GM12891 (cell line): ENCODE measurements at regions not wholly inside any gene's neighbourhood (a gene's known extent, or its start where the extent isn't known, plus 50 kb on each side); places are given as distances from the start of the nearest gene placed in this dataset.
"Not testable (repeated sequence)": the region's sequence is repeated elsewhere in the genome, so short reads cannot be mapped to it uniquely, and the experiment has no call there.

Experiments used
- DNase-seq: peaks from one replicate; pipeline ENCODE4 v3.0.0; 2011; ENCODE audit warnings: low spot score; ENCODE audit not compliant: insufficient read length
- FAIRE-seq: peaks from 2 replicates; lab custom pipeline; 2011; peaks lifted over from hg19 to GRCh38; lab: Jason Lieb, UNC
- PAX5 ChIP-seq: IDR thresholded peaks from 2 replicates; pipeline ENCODE4 v1.6.1; 2011; ENCODE audit warnings: low read length, moderate library complexity, mild to moderate bottlenecking; ENCODE audit not compliant: insufficient read depth, severe bottlenecking
- POLR2A ChIP-seq: IDR thresholded peaks from 2 replicates; pipeline ENCODE4 v1.6.1; 2011; ENCODE audit warnings: low read depth, low read length, control low read depth
- POLR2AphosphoS5 ChIP-seq: IDR thresholded peaks from 2 replicates; pipeline ENCODE4 v1.6.1; 2011; ENCODE audit warnings: low read depth, low read length, control low read depth
- POU2F2 ChIP-seq: IDR thresholded peaks from 2 replicates; pipeline ENCODE4 v1.6.1; 2011; ENCODE audit warnings: low read depth, mild to moderate bottlenecking, control low read depth, low read length, moderate library complexity
- SPI1 ChIP-seq: IDR thresholded peaks from 2 replicates; pipeline ENCODE4 v1.6.1; 2011; ENCODE audit warnings: low read depth, low read length, control low read depth
- TAF1 ChIP-seq: IDR thresholded peaks from 2 replicates; pipeline ENCODE4 v1.6.1; 2011; ENCODE audit warnings: low read depth, low read length, control low read depth

- FAIRE-seq: no peak
- TF ChIP-seq POLR2A (no peak), PAX5 (no peak), TAF1 (no peak), POLR2AphosphoS5 (no peak), POU2F2 (no peak), SPI1 (no peak)
- no peak for DNase-seq
Measured at GRCh38 chr2:204150721-204151120, 214.2 kb downstream of the ICOS start.

- DNase-seq: no peak
- FAIRE-seq: no peak
- TF ChIP-seq POLR2AphosphoS5 (no peak), TAF1 (no peak), PAX5 (no peak), POU2F2 (no peak), SPI1 (no peak), POLR2A (no peak)
Measured at GRCh38 chr2:204152616-204153015, 216.1 kb downstream of the ICOS start.

- FAIRE-seq (no peak), DNase-seq (no peak)
- no peak for TF ChIP-seq SPI1
- no peak for TF ChIP-seq POU2F2
- no peak for TF ChIP-seq POLR2A
- no peak for TF ChIP-seq PAX5
- TF ChIP-seq TAF1: no peak
- TF ChIP-seq POLR2AphosphoS5: no peak
Measured at GRCh38 chr2:204154863-204155262, 218.3 kb downstream of the ICOS start.

- DNase-seq (no peak), FAIRE-seq (no peak)
- no peak for TF ChIP-seq POLR2A
- no peak for TF ChIP-seq SPI1
- no peak for TF ChIP-seq POU2F2
- no peak for TF ChIP-seq PAX5
- TF ChIP-seq TAF1: no peak
- no peak for TF ChIP-seq POLR2AphosphoS5
Measured at GRCh38 chr2:204156456-204156855, 219.9 kb downstream of the ICOS start.

GRCh38 chr2:204157684-204158083, 221.1 kb downstream of the ICOS start:
- DNase-seq: no peak
- no peak for FAIRE-seq
- TF ChIP-seq POU2F2 (no peak), POLR2AphosphoS5 (no peak)

GRCh38 chr2:204159526-204159925, 223.0 kb downstream of the ICOS start:
- no peak for DNase-seq
- FAIRE-seq: no peak
- no peak for TF ChIP-seq TAF1
- no peak for TF ChIP-seq POU2F2

GRCh38 chr2:204160989-204161388, 224.4 kb downstream of the ICOS start:
- TF ChIP-seq POLR2A: no peak
- no peak for DNase-seq
- no peak for FAIRE-seq

GRCh38 chr2:204161886-204162285, 225.3 kb downstream of the ICOS start:
- TF ChIP-seq TAF1: no peak
- TF ChIP-seq POU2F2: no peak
- no peak for TF ChIP-seq POLR2A
- no peak for TF ChIP-seq PAX5
- TF ChIP-seq POLR2AphosphoS5: no peak
- no peak for TF ChIP-seq SPI1
- no peak for FAIRE-seq
- DNase-seq: no peak

- DNase-seq: no peak
- no peak for FAIRE-seq
- no peak for TF ChIP-seq POU2F2
- no peak for TF ChIP-seq POLR2AphosphoS5
- no peak for TF ChIP-seq PAX5
- TF ChIP-seq POLR2A: no peak
- TF ChIP-seq TAF1: no peak
- no peak for TF ChIP-seq SPI1
Measured at GRCh38 chr2:204166961-204167360, 230.4 kb downstream of the ICOS start.

- not testable (repeated sequence) for FAIRE-seq, DNase-seq
Measured at GRCh38 chr2:204167670-204168069, 231.1 kb downstream of the ICOS start.

- FAIRE-seq (no peak), DNase-seq (no peak)
- TF ChIP-seq POU2F2 (no peak), SPI1 (no peak), POLR2A (no peak), POLR2AphosphoS5 (no peak), TAF1 (no peak), PAX5 (no peak)
Measured at GRCh38 chr2:204170411-204170810, 233.8 kb downstream of the ICOS start.
